GM12891 (cell line): ENCODE measurements at regions not wholly inside any gene's neighbourhood (a gene's known extent, or its start where the extent isn't known, plus 50 kb on each side); places are given as distances from the start of the nearest gene placed in this dataset.
"Not testable (repeated sequence)": the region's sequence is repeated elsewhere in the genome, so short reads cannot be mapped to it uniquely, and the experiment has no call there.

Experiments
- PAX5 ChIP-seq: IDR thresholded peaks from 2 replicates; pipeline ENCODE4 v1.6.1; 2011; ENCODE audit warnings: low read length, moderate library complexity, mild to moderate bottlenecking; ENCODE audit not compliant: insufficient read depth, severe bottlenecking
- POLR2A ChIP-seq: IDR thresholded peaks from 2 replicates; pipeline ENCODE4 v1.6.1; 2011; ENCODE audit warnings: low read depth, low read length, control low read depth
- POLR2AphosphoS5 ChIP-seq: IDR thresholded peaks from 2 replicates; pipeline ENCODE4 v1.6.1; 2011; ENCODE audit warnings: low read depth, low read length, control low read depth
- POU2F2 ChIP-seq: IDR thresholded peaks from 2 replicates; pipeline ENCODE4 v1.6.1; 2011; ENCODE audit warnings: low read depth, mild to moderate bottlenecking, control low read depth, low read length, moderate library complexity
- SPI1 ChIP-seq: IDR thresholded peaks from 2 replicates; pipeline ENCODE4 v1.6.1; 2011; ENCODE audit warnings: low read depth, low read length, control low read depth
- TAF1 ChIP-seq: IDR thresholded peaks from 2 replicates; pipeline ENCODE4 v1.6.1; 2011; ENCODE audit warnings: low read depth, low read length, control low read depth

DNA sequence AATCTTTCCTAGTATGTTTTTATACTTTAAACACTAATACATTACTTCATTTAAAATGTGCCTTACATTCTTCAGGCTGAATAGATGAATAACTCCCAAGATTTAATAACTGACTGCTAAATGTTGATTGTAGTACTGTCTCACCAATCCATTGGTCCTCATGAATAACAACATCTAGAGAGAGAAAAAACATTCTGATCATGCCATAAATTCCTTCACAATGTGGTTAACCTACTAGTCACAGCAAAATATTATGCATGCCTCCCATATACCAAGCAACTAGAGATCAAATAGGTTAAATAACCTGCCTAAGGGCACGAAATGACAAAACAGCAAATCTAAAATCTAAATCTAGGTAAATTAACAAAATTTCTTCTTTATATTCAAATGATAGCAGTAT lies 66.2 kb downstream of the SYT15 start:
- TF ChIP-seq POLR2A, POLR2AphosphoS5, TAF1, SPI1, PAX5, POU2F2: not testable (repeated sequence)
